GM12872 (cell line): ENCODE measurements at regions not wholly inside any gene's neighbourhood (a gene's known extent, or its start where the extent isn't known, plus 50 kb on each side); places are given as distances from the start of the nearest gene placed in this dataset.

Experiments
- TF ChIP-seq, protein P1 (sequence below): IDR thresholded peaks from 3 replicates; pipeline ENCODE4 v1.5.1; 2011; ENCODE audit warnings: low read depth, mild to moderate bottlenecking, low read length, moderate library complexity; ENCODE audit not compliant: insufficient read depth

DNA sequence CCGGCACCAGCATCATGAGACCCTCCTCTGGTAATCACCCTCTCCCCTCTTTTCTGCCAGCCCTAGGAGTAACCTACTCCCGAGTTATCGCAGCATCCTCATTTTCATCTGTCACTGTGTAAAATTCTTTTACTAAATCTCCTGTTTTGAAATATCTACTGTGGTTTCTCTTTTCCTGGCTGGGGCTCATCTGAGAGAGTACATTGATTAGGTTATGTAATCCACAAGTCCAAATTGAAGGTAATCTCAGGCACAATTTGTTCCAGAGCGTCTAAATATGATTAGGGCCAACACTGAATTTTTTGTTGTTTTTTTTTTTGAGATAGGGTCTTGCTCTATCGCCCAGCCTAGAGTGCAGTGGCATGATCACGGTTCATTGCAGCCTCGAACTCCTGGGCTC is 142.4 kb downstream of the SMIM20 start:
- TF ChIP-seq, protein P1, sequence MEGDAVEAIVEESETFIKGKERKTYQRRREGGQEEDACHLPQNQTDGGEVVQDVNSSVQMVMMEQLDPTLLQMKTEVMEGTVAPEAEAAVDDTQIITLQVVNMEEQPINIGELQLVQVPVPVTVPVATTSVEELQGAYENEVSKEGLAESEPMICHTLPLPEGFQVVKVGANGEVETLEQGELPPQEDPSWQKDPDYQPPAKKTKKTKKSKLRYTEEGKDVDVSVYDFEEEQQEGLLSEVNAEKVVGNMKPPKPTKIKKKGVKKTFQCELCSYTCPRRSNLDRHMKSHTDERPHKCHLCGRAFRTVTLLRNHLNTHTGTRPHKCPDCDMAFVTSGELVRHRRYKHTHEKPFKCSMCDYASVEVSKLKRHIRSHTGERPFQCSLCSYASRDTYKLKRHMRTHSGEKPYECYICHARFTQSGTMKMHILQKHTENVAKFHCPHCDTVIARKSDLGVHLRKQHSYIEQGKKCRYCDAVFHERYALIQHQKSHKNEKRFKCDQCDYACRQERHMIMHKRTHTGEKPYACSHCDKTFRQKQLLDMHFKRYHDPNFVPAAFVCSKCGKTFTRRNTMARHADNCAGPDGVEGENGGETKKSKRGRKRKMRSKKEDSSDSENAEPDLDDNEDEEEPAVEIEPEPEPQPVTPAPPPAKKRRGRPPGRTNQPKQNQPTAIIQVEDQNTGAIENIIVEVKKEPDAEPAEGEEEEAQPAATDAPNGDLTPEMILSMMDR: no peak

DNA sequence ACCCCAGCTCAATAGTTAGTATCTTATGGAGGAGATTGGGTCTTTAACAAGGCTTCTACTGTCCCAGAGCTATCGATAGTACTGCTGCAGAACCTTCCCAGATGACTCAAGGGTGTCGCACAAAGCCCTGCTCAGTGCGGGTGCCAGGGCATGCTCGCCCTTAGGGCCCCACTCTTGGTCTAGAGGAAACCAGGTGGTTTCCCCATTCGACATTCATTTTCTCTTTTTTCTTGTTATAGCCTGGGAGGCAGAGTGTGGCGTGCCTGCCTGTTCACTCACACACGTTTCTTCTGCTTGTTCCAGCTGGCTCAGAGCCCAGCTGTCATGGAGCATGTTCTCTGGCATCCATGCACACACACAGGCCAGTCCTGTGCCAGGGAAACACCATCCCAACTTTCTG is 144.5 kb downstream of the SMIM20 start:
- TF ChIP-seq, protein P1: no peak

DNA sequence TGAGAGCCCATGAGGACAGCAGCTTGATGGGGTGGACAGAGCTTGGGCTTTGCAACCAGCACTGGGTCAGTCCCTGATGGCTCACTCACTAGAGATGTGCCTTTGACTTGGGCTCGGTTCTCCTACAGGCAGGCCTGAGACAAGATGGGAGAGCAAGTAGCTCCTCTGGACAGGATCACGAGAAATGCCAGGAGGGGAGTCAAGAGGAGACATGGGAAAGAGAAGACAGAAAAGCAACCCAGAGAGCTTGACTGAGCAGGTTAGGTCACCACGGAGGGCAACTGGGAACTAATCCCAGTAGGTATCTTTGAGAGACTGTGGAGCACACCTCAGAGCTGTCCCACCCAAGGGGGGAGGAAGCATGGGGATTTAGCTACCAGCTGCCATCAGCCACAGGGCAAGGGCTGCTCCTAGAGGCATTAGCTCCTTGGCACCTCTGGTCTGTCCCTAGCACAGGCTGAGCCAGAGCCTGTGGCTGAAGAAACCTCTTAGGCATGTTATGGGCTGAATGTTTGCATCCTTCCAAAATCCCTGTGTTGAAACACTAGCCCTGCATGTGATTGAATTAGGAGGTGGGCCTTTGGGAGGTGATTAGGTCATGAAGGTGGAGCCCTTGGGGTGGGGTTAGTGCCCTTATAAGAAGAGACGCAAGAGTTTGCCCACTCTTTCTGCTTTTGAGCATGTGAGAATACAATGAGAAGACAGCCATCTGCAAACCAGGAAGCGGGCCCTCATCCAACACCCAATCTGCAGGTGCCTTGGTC is 145.6 kb downstream of the SMIM20 start:
- TF ChIP-seq, protein P1: no peak

DNA sequence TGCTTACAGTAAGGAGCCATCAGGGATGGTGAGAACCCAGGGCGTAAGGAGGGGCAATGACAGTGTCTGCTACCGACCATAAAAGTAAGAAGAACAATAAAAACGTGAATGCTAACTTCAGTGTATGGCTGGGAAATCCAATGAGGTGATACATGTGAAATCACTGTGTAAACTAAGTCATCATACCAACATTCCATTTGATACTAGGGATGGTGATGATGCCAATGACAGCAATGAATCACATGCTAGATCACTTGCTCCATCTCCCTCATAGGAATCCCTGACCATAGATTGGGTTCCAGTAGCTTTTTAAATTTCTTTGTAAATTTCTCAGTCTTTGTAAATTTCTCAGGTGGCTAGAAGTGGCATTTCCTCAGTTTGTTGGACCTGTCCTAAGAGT is 146.3 kb downstream of the SMIM20 start:
- TF ChIP-seq, protein P1: no peak

DNA sequence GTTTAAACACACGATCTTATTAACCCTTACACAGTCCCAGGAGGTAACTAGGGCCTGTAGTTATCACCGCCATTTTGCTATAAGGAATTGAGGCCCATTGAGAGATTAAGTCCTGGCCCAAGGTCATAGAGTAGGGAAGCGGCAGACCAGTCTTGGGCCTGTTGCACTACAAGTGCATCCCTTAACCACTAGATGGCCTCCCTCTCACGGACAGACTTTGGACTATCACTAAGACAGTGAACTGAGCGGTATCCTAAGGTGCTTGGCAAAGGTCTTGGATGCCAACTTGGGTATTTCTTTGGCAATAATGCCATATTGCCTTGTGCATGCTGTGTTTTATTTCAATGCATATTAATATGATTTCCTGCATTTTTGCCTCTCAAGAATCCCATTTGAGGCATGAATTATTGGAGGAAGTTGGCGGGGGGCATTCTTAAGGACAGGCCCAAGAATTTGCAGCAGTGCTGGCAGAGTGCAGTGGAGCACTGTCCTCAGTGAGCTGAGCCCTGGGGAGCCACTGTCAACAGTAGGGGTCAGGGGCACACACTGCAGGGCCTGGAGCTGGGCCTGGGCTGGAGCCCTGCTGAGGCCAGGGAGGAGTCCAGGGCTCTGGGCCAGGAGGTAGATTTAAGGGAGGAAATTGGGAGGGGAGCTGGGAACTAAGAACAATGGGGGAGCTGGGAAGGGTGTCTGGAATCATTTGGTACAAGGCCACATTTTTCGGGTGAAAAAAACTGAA is 147.4 kb downstream of the SMIM20 start:
- TF ChIP-seq, protein P1: peak; percentile 87

DNA sequence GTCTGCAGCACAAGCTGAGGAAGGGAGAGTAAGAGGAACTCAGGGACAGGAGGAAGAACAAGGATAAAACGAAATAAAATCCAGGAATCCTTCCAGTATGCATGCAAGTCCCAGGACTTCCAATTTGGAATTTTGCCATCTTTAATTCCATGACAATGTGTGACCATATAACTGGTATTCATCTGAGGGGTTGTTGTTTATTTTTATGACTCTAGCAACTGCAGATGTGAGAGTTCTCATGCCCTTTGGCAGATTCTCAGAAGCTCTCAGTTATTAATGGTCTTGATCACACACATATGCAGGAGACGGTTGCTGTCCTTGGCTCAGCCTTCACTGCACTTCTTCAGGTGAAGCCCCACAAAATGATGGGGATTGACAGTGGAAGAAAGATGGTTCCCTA is 148.2 kb downstream of the SMIM20 start:
- TF ChIP-seq, protein P1: no peak

DNA sequence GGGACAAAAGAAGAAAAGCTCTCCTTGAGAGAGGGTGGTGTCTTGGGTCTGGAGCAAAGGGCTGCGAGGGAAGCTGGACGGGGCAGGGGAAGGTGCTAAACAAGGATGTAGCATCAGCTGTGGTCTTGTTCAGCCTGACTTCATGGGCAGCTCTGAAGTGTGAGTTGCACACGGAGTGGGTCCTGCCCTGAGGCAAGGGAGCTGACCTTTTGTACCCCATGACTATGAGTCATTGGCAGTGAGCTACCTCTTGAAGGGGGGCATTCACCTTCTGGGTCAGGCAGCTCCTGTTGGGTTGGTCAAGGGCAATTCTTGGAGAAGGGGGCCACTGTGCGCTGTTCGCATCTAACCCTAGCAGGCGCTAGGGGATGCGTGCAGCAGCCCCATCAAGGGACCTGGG is 151.8 kb downstream of the SMIM20 start:
- TF ChIP-seq, protein P1: no peak
